ENCODE measurements at regions not wholly inside any gene's neighbourhood (a gene's known extent, or its start where the extent isn't known, plus 50 kb on each side); places are given as distances from the start of the nearest gene placed in this dataset.

DNA sequence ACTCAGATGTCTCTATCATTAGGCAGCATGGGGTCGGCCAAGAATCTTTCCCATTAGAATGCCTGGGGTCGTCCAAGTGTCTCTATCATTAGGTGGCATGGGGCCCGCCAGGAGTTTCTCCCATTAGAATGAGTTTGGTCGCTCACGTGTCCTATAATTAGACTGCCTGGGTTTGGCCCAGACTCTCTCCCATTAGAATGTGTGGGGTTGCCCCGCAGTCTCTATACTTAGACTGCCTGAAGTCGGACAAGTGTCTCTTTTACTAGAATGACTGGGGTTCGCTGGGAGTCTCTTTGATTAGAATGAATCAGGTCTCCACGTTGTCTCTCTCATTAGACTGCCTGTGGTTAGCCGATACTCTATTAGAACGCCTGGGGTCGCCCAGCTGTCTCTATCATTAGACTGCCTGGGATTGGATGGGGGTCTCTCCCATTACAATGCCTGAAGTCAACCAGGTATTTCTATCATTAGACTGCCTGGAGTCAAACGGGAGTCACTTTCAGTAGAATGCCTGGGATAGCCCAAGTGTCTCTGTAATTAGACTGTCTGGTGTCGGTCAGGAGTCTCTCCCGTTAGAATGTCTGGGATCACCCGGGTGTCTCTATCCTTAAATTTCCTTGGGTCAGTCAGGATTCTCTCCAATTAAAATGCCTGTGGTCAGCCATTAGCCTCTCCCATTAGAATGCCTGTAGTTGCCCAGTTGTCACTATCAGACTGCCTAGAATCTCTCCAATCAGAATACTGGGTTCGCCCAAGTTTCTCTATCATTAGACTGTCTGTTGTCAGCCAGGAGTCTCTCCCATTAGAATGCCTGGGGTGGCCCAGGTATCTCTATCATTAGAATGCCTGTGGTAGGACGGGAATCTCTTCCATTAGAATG is 1454.1 kb downstream of the UQCRFS1 start:
- Histone ChIP-seq H3K4me1 (peaks cover 0 to 38% (median 8%) of the 10 kb centered on the region in 9 donors), H3K27me3 (no peaks in the 10 kb centered on the region), H3K4me3 (no peak overlapping the region), H3K27ac (no peak overlapping the region), H3K36me3 (no peaks in the 10 kb centered on the region), H3K9me3 (peaks cover 0 to 39% (median 0%) of the 10 kb centered on the region in 11 donors)
- DNase-seq, result no peak
- peak in 3 of 8 donors; percentile 50 to 61 (median 54) for ATAC-seq
- 63 to 76% methylated on average over 18 of the region's 18 CpGs for WGBS, 2 donors
- TF ChIP-seq, protein P1, sequence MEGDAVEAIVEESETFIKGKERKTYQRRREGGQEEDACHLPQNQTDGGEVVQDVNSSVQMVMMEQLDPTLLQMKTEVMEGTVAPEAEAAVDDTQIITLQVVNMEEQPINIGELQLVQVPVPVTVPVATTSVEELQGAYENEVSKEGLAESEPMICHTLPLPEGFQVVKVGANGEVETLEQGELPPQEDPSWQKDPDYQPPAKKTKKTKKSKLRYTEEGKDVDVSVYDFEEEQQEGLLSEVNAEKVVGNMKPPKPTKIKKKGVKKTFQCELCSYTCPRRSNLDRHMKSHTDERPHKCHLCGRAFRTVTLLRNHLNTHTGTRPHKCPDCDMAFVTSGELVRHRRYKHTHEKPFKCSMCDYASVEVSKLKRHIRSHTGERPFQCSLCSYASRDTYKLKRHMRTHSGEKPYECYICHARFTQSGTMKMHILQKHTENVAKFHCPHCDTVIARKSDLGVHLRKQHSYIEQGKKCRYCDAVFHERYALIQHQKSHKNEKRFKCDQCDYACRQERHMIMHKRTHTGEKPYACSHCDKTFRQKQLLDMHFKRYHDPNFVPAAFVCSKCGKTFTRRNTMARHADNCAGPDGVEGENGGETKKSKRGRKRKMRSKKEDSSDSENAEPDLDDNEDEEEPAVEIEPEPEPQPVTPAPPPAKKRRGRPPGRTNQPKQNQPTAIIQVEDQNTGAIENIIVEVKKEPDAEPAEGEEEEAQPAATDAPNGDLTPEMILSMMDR (IDR thresholded peaks at IDR 0.05), result no peak
- intact Hi-C loops (cut with DNase I), result no loop called here

DNA sequence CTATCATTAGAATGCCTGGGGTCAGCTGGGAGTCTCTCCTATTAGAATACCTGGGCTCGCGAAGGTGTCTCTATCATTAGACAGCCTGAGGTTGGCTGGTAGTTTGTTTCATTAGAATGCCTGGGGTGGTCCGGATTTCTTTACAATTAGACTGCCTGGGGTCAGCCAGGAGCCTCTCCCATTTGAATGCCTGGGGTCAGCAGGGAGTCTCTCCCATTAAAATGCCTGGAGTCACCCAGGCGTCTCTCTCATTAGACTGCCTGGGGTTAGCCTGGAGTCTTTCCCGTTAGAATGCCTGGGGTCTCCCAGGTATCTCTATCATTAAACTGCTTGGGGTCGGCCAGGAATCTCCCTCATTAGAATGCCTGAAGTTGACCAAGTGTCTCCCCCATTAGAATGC is 1458.3 kb downstream of the UQCRFS1 start:
- TF ChIP-seq, protein P1 (IDR thresholded peaks at IDR 0.05), result no peak
- no peak overlapping the region for H3K27ac ChIP-seq
- ATAC-seq, result no peak
- no peak overlapping the region for H3K4me3 ChIP-seq
- peaks cover 0 to 17% (median 7%) of the 10 kb centered on the region in 9 donors for H3K4me1 ChIP-seq
- intact Hi-C loops (cut with DNase I), result no loop called here
- H3K27me3 ChIP-seq, result no peaks in the 10 kb centered on the region
- 66 to 67% methylated on average over 6 of the region's 6 CpGs for WGBS, 2 donors
- H3K9me3 ChIP-seq, result peaks cover 0 to 11% (median 0%) of the 10 kb centered on the region in 11 donors
- H3K36me3 ChIP-seq, result no peaks in the 10 kb centered on the region
- no peak for DNase-seq

DNA sequence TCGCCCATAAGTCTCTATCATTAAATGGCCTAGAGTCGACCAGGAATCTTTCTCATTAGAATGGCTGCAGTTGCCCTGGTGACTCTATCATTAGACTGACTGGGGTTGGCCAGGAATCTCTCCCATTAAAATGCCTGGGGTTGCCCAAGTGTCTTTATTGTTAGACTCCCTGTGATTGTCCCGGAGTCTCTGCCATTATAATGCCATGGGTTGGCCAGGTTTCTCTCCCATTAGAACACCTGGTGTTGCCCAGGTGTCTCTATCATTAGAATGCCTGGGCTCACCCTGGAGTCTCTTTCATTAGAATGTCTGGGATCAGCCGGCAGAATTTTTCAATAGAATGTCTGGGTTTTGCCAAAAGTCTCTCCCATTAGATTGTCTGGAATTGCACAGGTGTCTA is 1459.3 kb downstream of the UQCRFS1 start:
- DNase-seq (no peak), ATAC-seq (no peak)
- no peak overlapping the region for H3K27ac ChIP-seq
- TF ChIP-seq, protein P1 (IDR thresholded peaks at IDR 0.05), result no peak
- H3K9me3 ChIP-seq, result no peaks in the 10 kb centered on the region
- H3K4me3 ChIP-seq, result no peak overlapping the region
- no peaks in the 10 kb centered on the region for H3K36me3 ChIP-seq
- intact Hi-C loops (cut with DNase I), result no loop called here
- peaks cover 0 to 6% (median 0%) of the 10 kb centered on the region in 9 donors for H3K4me1 ChIP-seq
- no peaks in the 10 kb centered on the region for H3K27me3 ChIP-seq
- 91 to 92% methylated on average over 4 of the region's 4 CpGs for WGBS, 2 donors

DNA sequence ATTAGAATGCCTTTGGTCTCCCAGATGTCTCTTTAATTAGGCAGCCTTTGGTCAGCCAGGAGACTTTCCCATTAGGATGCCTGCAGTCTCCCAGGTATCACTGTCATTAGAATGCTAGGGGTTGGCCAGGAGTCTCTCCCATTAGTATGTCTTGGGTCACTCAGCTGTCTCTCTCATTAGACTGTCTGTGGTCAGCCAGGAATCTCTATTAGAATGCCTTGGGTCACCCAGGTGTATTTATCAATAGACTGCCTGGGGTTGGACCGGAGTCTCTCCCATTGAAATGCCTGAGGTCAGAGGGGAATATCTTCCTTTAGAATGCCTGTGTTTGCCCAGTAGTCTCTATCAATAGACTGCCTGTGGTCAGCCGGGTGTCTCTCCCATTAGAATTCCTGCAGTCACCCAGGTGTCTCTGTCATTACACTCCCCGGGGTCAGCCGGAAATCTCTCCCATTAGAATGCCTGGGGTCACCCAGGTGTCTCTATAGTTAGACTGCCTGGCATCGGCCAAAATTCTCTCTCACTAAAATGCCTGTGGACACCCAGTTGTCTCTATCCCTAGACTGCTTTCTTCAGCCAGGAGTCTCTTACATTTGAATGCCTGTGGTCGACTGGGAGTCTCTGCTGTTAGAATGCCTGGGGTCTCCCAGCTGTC is 1460.3 kb downstream of the UQCRFS1 start:
- no peaks in the 10 kb centered on the region for H3K4me1 ChIP-seq
- no peak overlapping the region for H3K27ac ChIP-seq
- no peaks in the 10 kb centered on the region for H3K9me3 ChIP-seq
- intact Hi-C loops (cut with DNase I), result no loop called here
- TF ChIP-seq, protein P1 (IDR thresholded peaks at IDR 0.05), result no peak
- ATAC-seq (no peak), DNase-seq (no peak)
- 94 to 96% methylated on average over 6 of the region's 6 CpGs for WGBS, 2 donors
- H3K4me3 ChIP-seq, result no peak overlapping the region
- H3K27me3 ChIP-seq, result no peaks in the 10 kb centered on the region
- no peaks in the 10 kb centered on the region for H3K36me3 ChIP-seq

Data from heart right ventricle (tissue), 16 donors.